Activated CD4-positive, alpha-beta memory T cell treated with anti-CD3 and anti-CD28 coated beads for 36 hours (primary cell): ENCODE measurements at regions not wholly inside any gene's neighbourhood (a gene's known extent, or its start where the extent isn't known, plus 50 kb on each side); places are given as distances from the start of the nearest gene placed in this dataset.
"Not testable (repeated sequence)": the region's sequence is repeated elsewhere in the genome, so short reads cannot be mapped to it uniquely, and the experiment has no call there.

Experiments
- CTCF ChIA-PET: fragments of 350-600 bp; sonication (Branson Sonifier 250); formaldehyde crosslinking; loops from one replicate; lab custom pipeline; 2021; ENCODE audit warnings: antibody characterized with exemption, inconsistent platforms; lab: Charles Lee
- POLR2A ChIA-PET: fragments of 350-600 bp; sonication (Branson Sonifier 250); formaldehyde crosslinking; loops from one replicate; lab custom pipeline; 2021; ENCODE audit warnings: antibody characterized with exemption; lab: Charles Lee
- DNase-seq: peaks from one replicate; pipeline ENCODE4 v3.0.0-alpha.2; 2020
- H3K27ac Mint-ChIP-seq: one replicate; pipeline ENCODE4 v1.8.0; 2021; ENCODE audit warnings: mixed read lengths
- H3K27me3 Mint-ChIP-seq: one replicate; pipeline ENCODE4 v1.8.0; 2021; ENCODE audit warnings: mixed read lengths
- H3K36me3 Mint-ChIP-seq: one replicate; pipeline ENCODE4 v1.8.0; 2021; ENCODE audit warnings: mixed read lengths
- H3K4me1 Mint-ChIP-seq: one replicate; pipeline ENCODE4 v1.8.0; 2021; ENCODE audit warnings: low read depth, mixed read lengths
- H3K4me3 Mint-ChIP-seq: one replicate; pipeline ENCODE4 v1.8.0; 2021; ENCODE audit warnings: mild to moderate bottlenecking, mixed read lengths
- H3K9me3 Mint-ChIP-seq: one replicate; pipeline ENCODE4 v1.8.0; 2021; ENCODE audit warnings: mixed read lengths
- intact Hi-C: fragments of 100-400 bp; cut with micrococcal nuclease; formaldehyde crosslinking; loops from one replicate; pipeline ENCODE4 v1.15.1; 2023

GRCh38 chr13:79966059-79966458, 374.9 kb downstream of the SPRY2 start:
- no peaks in the 10 kb centered on the region for H3K4me1 Mint-ChIP-seq
- no peaks in the 10 kb centered on the region for H3K36me3 Mint-ChIP-seq
- CTCF ChIA-PET = no interaction called here
- H3K9me3 Mint-ChIP-seq = peaks cover 22% of the 10 kb centered on the region
- no peak overlapping the region for H3K4me3 Mint-ChIP-seq
- intact Hi-C loops = no loop called here
- DNase-seq = no peak
- no peaks in the 10 kb centered on the region for H3K27me3 Mint-ChIP-seq
- POLR2A ChIA-PET = no interaction called here
- H3K27ac Mint-ChIP-seq = no peak overlapping the region

GRCh38 chr13:79946556-79946955, 394.4 kb downstream of the SPRY2 start:
- no peaks in the 10 kb centered on the region for H3K27me3 Mint-ChIP-seq
- POLR2A ChIA-PET = no interaction called here
- no peak overlapping the region for H3K27ac Mint-ChIP-seq
- CTCF ChIA-PET = no interaction called here
- H3K36me3 Mint-ChIP-seq = no peaks in the 10 kb centered on the region
- intact Hi-C loops = no loop called here
- no peaks in the 10 kb centered on the region for H3K4me1 Mint-ChIP-seq
- H3K9me3 Mint-ChIP-seq = no peaks in the 10 kb centered on the region
- H3K4me3 Mint-ChIP-seq = no peak overlapping the region
- DNase-seq = no peak

- H3K27me3 Mint-ChIP-seq = no peaks in the 10 kb centered on the region
- intact Hi-C loops = no loop called here
- ChIA-PET CTCF (interaction anchor here (0.8 kb wide), 1 partner anchor 228 kb away, joined by 3 read pairs; no protein-coding TSS in a partner anchor), POLR2A (no interaction called here)
- no peaks in the 10 kb centered on the region for H3K4me1 Mint-ChIP-seq
- no peak for DNase-seq
- H3K27ac Mint-ChIP-seq = no peak overlapping the region
- H3K36me3 Mint-ChIP-seq = no peaks in the 10 kb centered on the region
- no peaks in the 10 kb centered on the region for H3K9me3 Mint-ChIP-seq
- H3K4me3 Mint-ChIP-seq = no peak overlapping the region
Observed at GRCh38 chr13:79943346-79944023, 397.4 kb downstream of the SPRY2 start.

GRCh38 chr13:79941752-79942151, 399.2 kb downstream of the SPRY2 start:
- H3K9me3 Mint-ChIP-seq = no peaks in the 10 kb centered on the region
- ChIA-PET CTCF (no interaction called here), POLR2A (no interaction called here)
- H3K27me3 Mint-ChIP-seq = no peaks in the 10 kb centered on the region
- H3K4me1 Mint-ChIP-seq = no peaks in the 10 kb centered on the region
- DNase-seq = no peak
- intact Hi-C loops = no loop called here
- H3K4me3 Mint-ChIP-seq = no peak overlapping the region
- no peak overlapping the region for H3K27ac Mint-ChIP-seq
- no peaks in the 10 kb centered on the region for H3K36me3 Mint-ChIP-seq

- H3K27me3 Mint-ChIP-seq = no peaks in the 10 kb centered on the region
- ChIA-PET POLR2A (no interaction called here), CTCF (no interaction called here)
- no peak for DNase-seq
- H3K36me3 Mint-ChIP-seq = no peaks in the 10 kb centered on the region
- no peak overlapping the region for H3K4me3 Mint-ChIP-seq
- H3K4me1 Mint-ChIP-seq = no peaks in the 10 kb centered on the region
- no peaks in the 10 kb centered on the region for H3K9me3 Mint-ChIP-seq
- intact Hi-C loops = no loop called here
- H3K27ac Mint-ChIP-seq = no peak overlapping the region
Observed at GRCh38 chr13:79939689-79940088, 401.2 kb downstream of the SPRY2 start.

GRCh38 chr13:79937771-79938216, 403.1 kb downstream of the SPRY2 start:
- intact Hi-C loops = no loop called here
- Mint-ChIP-seq H3K4me1 (no peaks in the 10 kb centered on the region), H3K4me3 (no peak overlapping the region), H3K27me3 (no peaks in the 10 kb centered on the region), H3K36me3 (no peaks in the 10 kb centered on the region), H3K27ac (no peak overlapping the region), H3K9me3 (no peaks in the 10 kb centered on the region)
- DNase-seq = no peak
- CTCF ChIA-PET = no interaction called here
- POLR2A ChIA-PET = no interaction called here

GRCh38 chr13:79937311-79937710, 403.6 kb downstream of the SPRY2 start:
- DNase-seq = no peak
- H3K9me3 Mint-ChIP-seq = no peaks in the 10 kb centered on the region
- intact Hi-C loops = no loop called here
- no peaks in the 10 kb centered on the region for H3K36me3 Mint-ChIP-seq
- H3K4me3 Mint-ChIP-seq = no peak overlapping the region
- no peak overlapping the region for H3K27ac Mint-ChIP-seq
- H3K27me3 Mint-ChIP-seq = no peaks in the 10 kb centered on the region
- CTCF ChIA-PET = no interaction called here
- no peaks in the 10 kb centered on the region for H3K4me1 Mint-ChIP-seq
- POLR2A ChIA-PET = no interaction called here

- intact Hi-C loops = no loop called here
- DNase-seq = no peak
- Mint-ChIP-seq H3K9me3 (no peaks in the 10 kb centered on the region), H3K4me3 (no peak overlapping the region), H3K27ac (no peak overlapping the region), H3K4me1 (no peaks in the 10 kb centered on the region), H3K36me3 (no peaks in the 10 kb centered on the region), H3K27me3 (no peaks in the 10 kb centered on the region)
- ChIA-PET POLR2A (no interaction called here), CTCF (no interaction called here)
Observed at GRCh38 chr13:79936368-79937136, 404.4 kb downstream of the SPRY2 start.

- intact Hi-C loops = no loop called here
- H3K9me3 Mint-ChIP-seq = peaks cover 3% of the 10 kb centered on the region
Observed at GRCh38 chr13:79935121-79935520, 405.8 kb downstream of the SPRY2 start.

GRCh38 chr13:79933389-79933788, 407.5 kb downstream of the SPRY2 start:
- Mint-ChIP-seq H3K27ac (no peak overlapping the region), H3K9me3 (peaks cover 3% of the 10 kb centered on the region), H3K4me1 (no peaks in the 10 kb centered on the region), H3K36me3 (no peaks in the 10 kb centered on the region), H3K27me3 (no peaks in the 10 kb centered on the region), H3K4me3 (no peak overlapping the region)
- intact Hi-C loops = no loop called here
- no peak for DNase-seq
- ChIA-PET CTCF (no interaction called here), POLR2A (no interaction called here)

More at GRCh38 chr13:79935121-79935520, 405.8 kb downstream of the SPRY2 start:
- CTCF ChIA-PET = no interaction called here
- POLR2A ChIA-PET = no interaction called here
- H3K27ac Mint-ChIP-seq = no peak overlapping the region
- H3K36me3 Mint-ChIP-seq = no peaks in the 10 kb centered on the region
- H3K4me3 Mint-ChIP-seq = no peak overlapping the region
- no peaks in the 10 kb centered on the region for H3K27me3 Mint-ChIP-seq
- no peak for DNase-seq
- no peaks in the 10 kb centered on the region for H3K4me1 Mint-ChIP-seq

- Mint-ChIP-seq H3K27ac (no peak overlapping the region), H3K4me3 (no peak overlapping the region), H3K4me1 (no peaks in the 10 kb centered on the region), H3K36me3 (no peaks in the 10 kb centered on the region), H3K27me3 (no peaks in the 10 kb centered on the region), H3K9me3 (peaks cover 3% of the 10 kb centered on the region)
- POLR2A ChIA-PET = no interaction called here
- intact Hi-C loops = no loop called here
- CTCF ChIA-PET = no interaction called here
- DNase-seq = no peak
Observed at GRCh38 chr13:79932556-79932955, 408.4 kb downstream of the SPRY2 start.

- H3K4me3 Mint-ChIP-seq, CTCF ChIA-PET, POLR2A ChIA-PET, H3K36me3 Mint-ChIP-seq, DNase-seq, intact Hi-C loops, H3K27ac Mint-ChIP-seq, H3K27me3 Mint-ChIP-seq, H3K4me1 Mint-ChIP-seq: not testable (repeated sequence)
- H3K9me3 Mint-ChIP-seq = peaks cover 16% of the 10 kb centered on the region
Observed at GRCh38 chr13:79923973-79924556, 416.9 kb downstream of the SPRY2 start.
